ENCODE measurements at regions not wholly inside any gene's neighbourhood (a gene's known extent, or its start where the extent isn't known, plus 50 kb on each side); places are given as distances from the start of the nearest gene placed in this dataset.

- H3K27me3 ChIP-seq: no peaks in the 10 kb centered on the region
- H3K27ac ChIP-seq: no peak overlapping the region
- ATAC-seq (ENCODE audit: low FRiP score in 2 of 2) (no peak), DNase-seq (no peak)
- H3K36me3 ChIP-seq: no peaks in the 10 kb centered on the region
- H3K4me1 ChIP-seq: no peaks in the 10 kb centered on the region
- no peak for TF ChIP-seq CTCF (IDR thresholded peaks at IDR 0.05)
- no peak for TF ChIP-seq POLR2AphosphoS5 (IDR thresholded peaks at IDR 0.05)
- no peak for TF ChIP-seq EP300 (IDR thresholded peaks at IDR 0.05)
- TF ChIP-seq POLR2A (IDR thresholded peaks at IDR 0.05): no peak
- H3K9me3 ChIP-seq: no peaks in the 10 kb centered on the region
- WGBS, 2 donors: 85 to 98% methylated on average over 5 of the region's 5 CpGs
- H3K4me3 ChIP-seq: no peak overlapping the region
These were observed 123.2 kb downstream of the AQP9 start for GRCh38 chr15:58261368-58261767.

- H3K36me3 ChIP-seq: no peaks in the 10 kb centered on the region
- ATAC-seq (ENCODE audit: low FRiP score in 2 of 2) (no peak), DNase-seq (no peak)
- TF ChIP-seq CTCF (IDR thresholded peaks at IDR 0.05) (no peak), EP300 (IDR thresholded peaks at IDR 0.05) (no peak), POLR2A (IDR thresholded peaks at IDR 0.05) (no peak), POLR2AphosphoS5 (IDR thresholded peaks at IDR 0.05) (no peak)
- no peaks in the 10 kb centered on the region for H3K9me3 ChIP-seq
- H3K4me1 ChIP-seq: no peaks in the 10 kb centered on the region
- H3K27ac ChIP-seq: no peak overlapping the region
- no peaks in the 10 kb centered on the region for H3K27me3 ChIP-seq
- 69 to 72% methylated on average over 4 of the region's 4 CpGs for whole genome bisulfite sequencing, 2 donors
- no peak overlapping the region for H3K4me3 ChIP-seq
These were observed 126.1 kb downstream of the AQP9 start for GRCh38 chr15:58264053-58264971.

- Histone ChIP-seq H3K27ac (no peak overlapping the region), H3K4me3 (no peak overlapping the region), H3K4me1 (no peaks in the 10 kb centered on the region), H3K9me3 (no peaks in the 10 kb centered on the region), H3K36me3 (no peaks in the 10 kb centered on the region), H3K27me3 (no peaks in the 10 kb centered on the region)
- no peak for TF ChIP-seq POLR2A (IDR thresholded peaks at IDR 0.05)
- no peak for DNase-seq
- WGBS, 2 donors: 89 to 95% methylated on average over 1 of the region's 1 CpG
- no peak for ATAC-seq (ENCODE audit: low FRiP score in 2 of 2)
These were observed 128.9 kb downstream of the AQP9 start for GRCh38 chr15:58267051-58267450.

GRCh38 chr15:58268746-58269267 lies 130.6 kb downstream of the AQP9 start:
- Histone ChIP-seq H3K27ac (no peak overlapping the region), H3K4me1 (no peaks in the 10 kb centered on the region), H3K9me3 (no peaks in the 10 kb centered on the region), H3K27me3 (no peaks in the 10 kb centered on the region), H3K36me3 (no peaks in the 10 kb centered on the region), H3K4me3 (no peak overlapping the region)
- WGBS, 2 donors: 75 to 86% methylated on average over 5 of the region's 5 CpGs
- no peak for TF ChIP-seq POLR2A (IDR thresholded peaks at IDR 0.05)
- no peak for TF ChIP-seq CTCF (IDR thresholded peaks at IDR 0.05)
- TF ChIP-seq POLR2AphosphoS5 (IDR thresholded peaks at IDR 0.05): no peak
- no peak for TF ChIP-seq EP300 (IDR thresholded peaks at IDR 0.05)
- ATAC-seq (ENCODE audit: low FRiP score in 2 of 2): no peak
- DNase-seq: no peak

- no peak for TF ChIP-seq POLR2AphosphoS5 (IDR thresholded peaks at IDR 0.05)
- peak; percentile 23 to 59 (median 44) for TF ChIP-seq CTCF (IDR thresholded peaks at IDR 0.05)
- Histone ChIP-seq H3K4me3 (no peak overlapping the region), H3K4me1 (no peaks in the 10 kb centered on the region), H3K27ac (no peak overlapping the region), H3K9me3 (no peaks in the 10 kb centered on the region), H3K36me3 (no peaks in the 10 kb centered on the region), H3K27me3 (no peaks in the 10 kb centered on the region)
- peak; percentile 75 to 82 for ATAC-seq (ENCODE audit: low FRiP score in 2 of 2)
- 43 to 44% methylated on average over 10 of the region's 10 CpGs for WGBS, 2 donors
- DNase-seq: no peak
These were observed 131.6 kb downstream of the AQP9 start for GRCh38 chr15:58269455-58270414.

Measured in upper lobe of left lung (tissue), 6 donors.